ENCODE measurements at regions not wholly inside any gene's neighbourhood (a gene's known extent, or its start where the extent isn't known, plus 50 kb on each side); places are given as distances from the start of the nearest gene placed in this dataset.

DNA sequence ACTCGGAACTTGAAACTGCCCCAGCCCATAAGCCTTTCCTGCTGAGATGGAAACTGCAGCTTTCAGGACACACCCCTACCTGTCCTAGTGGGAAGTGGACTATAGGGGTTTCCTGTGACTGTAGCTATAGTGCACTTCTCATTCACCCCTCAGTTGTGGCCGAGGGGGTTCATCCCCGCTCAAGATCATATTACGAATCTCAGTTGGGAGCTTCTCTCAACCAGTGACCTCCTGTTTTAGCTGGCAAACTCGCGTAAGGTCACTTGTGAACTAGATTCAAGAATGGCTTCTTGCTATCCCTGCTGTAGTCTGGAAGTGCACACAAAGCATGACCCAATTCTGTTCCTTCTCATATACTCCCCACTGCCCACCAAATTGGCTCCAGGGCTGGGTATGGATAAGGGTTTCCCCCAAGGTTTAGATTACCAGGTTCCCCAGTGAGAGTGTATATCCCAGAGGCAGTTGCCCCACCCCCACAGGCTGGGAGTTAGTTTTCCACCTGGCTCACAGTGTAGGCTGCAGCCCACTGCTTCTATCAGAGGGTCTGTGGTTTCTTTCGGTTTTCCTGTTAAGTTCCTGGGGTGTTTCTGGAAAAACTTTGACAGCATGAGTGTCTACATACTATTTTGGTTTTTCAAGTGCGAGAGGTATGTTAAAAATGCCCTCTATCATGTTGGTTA lies 812.9 kb downstream of the JRKL start:
- no peak for DNase-seq

GRCh38 chr11:97218011-97218410 lies 828.2 kb downstream of the JRKL start:
- no peak for DNase-seq

DNA sequence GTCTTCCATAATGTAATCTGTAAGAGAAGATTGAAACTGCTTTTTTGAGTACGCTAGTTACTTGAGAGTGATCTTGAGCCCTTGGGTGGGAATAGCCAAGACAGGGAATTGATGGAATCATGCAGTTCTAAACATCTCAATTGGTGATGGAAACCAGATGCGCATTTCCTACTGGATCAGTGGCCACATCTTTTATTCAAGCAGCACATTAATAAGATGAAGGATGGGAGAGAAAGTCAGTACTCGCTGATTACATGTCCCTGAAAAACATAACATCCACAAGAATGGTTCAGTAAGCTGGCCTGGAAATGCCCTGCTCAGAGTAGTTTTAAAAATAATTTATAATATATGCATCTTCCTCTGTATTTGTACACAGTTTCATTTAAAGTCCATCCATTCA lies 833.8 kb downstream of the JRKL start:
- no peak for DNase-seq

DNA sequence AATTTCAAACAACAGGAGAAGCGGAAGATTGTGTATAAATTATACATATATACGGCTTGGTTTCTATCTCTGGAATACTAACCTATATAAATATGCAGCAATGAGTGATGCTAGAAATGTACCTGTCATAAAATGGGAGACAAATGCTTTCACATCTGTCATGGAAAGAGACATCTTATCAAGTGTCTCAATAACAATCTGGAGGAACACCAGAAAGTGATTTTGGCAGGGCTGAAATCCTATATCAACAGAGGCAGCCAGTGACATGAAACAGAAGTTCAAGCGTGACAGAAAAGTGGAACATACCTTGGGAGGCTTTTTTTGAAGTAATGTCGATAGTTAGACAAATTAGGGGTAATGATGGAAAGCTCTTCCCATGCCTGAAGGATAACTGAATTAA lies 834.6 kb downstream of the JRKL start:
- DNase-seq, result no peak

GRCh38 chr11:97225794-97226193 lies 836.0 kb downstream of the JRKL start:
- no peak for DNase-seq

DNA sequence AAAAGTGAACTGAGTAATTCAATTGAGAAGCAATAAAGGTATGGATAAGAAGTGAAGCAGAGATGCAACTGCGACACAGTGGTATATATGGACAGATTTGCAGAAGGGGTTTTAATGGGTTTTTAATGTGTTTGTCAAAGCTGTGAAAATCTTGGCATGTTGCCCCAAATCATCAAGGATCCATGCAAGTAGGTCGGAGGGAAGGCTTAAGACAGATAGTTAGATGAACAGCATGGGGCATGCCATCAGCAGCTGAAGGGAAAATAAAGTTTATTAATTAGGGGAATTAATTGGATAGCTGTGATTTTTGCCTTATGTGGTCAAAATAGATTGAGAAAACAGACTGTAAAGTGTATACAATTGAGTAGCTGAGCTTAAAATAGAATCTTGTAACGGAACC lies 840.1 kb downstream of the JRKL start:
- DNase-seq, result no peak

DNA sequence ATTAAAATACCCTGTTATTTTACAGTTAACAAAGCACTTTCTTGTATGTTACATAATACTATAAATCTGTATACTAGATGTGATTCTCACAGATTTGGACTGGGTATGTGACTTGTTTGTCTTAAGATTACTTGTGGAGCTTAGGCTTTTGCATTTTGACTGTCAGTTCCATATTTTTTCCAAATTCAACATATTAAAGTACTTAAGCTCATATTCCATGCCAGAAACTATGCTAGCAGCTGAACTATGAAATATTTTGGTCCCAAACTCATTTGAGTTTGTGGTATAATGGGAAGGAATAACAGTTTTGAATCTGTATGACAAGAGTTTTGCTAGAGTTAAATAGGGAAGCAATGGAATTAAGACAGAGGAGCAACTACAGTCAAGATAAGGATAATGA lies 841.4 kb downstream of the JRKL start:
- no peak for DNase-seq

GRCh38 chr11:97234016-97234415 lies 844.2 kb downstream of the JRKL start:
- no peak for DNase-seq

- no peak for DNase-seq
Observed at GRCh38 chr11:97237151-97237550, 847.3 kb downstream of the JRKL start.

DNA sequence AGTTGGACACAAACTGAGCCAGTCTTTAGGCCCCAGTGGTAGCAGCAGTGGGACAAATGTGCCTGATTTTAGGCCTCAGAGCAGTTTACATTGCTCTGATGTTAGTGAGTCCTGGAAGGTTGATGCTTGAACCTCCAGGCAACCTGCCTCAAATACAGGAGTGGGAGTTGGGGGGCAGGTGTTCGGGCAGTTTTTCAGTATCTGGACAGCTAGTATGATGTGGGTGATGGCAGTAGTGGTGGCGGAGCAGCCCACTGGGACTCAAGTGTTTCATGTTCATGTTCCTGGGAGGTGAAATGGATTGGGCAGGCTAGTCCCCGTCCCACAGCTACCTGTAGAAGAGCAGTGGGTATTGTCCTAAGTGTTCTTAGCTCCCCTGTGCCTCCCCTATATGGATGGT lies 857.8 kb downstream of the JRKL start:
- no peak for DNase-seq

DNA sequence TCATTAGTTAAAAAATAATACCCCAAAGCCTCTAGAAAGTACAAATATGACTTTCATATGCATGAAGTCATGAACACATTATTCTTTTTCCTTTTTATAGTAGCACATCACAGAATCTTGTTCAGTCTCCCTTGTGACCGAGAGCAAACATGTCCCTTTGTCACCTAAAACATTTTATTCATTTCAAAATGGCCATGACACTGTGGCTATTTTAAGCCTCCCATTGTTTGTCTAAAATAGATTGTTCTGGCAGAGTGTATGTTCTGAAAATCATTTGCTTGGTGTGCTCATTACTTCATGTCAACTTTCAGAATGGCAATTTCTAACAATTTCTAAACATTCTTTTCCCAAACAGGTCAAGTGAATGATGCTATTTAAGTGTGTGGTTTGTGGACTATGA lies 865.0 kb downstream of the JRKL start:
- no peak for DNase-seq

DNA sequence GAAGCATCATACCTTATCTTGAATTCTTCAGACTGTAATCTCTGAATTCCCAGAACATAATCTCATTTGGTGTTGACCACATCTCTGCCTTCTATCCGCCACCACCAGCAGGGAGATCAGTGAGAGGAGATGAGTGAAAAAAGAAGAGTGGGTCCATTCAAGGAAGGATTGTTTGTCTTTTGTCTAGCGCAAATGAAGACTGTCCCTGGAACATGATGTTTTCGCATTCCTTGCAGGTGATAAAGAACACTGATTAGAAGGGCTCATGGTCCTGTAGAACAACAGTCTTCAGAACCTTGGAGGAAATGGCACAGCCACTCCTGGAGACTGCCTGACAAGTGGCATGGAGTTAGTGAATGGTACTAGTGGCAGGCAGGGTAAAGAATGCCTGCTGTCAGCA lies 869.6 kb downstream of the JRKL start:
- no peak for DNase-seq

DNA sequence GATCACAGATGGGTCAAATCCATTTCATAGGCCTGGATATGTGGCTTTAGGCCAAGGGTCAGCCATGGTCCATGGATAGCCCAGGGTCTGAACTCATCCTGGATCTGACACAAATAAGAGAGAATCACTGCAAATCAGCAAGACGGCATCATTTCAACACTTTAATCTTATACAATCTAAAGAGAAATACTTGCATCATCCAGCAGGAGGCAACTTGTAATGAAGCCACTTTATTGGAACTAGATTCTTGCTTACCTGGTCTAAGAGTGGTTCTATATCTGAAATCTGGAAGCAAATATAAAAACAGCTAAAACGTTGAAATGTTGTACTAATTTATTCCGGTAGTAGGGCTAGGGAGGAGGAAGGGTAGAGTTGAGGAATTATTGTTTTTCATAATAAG lies 870.1 kb downstream of the JRKL start:
- no peak for DNase-seq

- no peak for DNase-seq
Observed at GRCh38 chr11:97263183-97263858, 873.5 kb downstream of the JRKL start.

- DNase-seq, result no peak
Observed at GRCh38 chr11:97269527-97269926, 879.7 kb downstream of the JRKL start.

DNA sequence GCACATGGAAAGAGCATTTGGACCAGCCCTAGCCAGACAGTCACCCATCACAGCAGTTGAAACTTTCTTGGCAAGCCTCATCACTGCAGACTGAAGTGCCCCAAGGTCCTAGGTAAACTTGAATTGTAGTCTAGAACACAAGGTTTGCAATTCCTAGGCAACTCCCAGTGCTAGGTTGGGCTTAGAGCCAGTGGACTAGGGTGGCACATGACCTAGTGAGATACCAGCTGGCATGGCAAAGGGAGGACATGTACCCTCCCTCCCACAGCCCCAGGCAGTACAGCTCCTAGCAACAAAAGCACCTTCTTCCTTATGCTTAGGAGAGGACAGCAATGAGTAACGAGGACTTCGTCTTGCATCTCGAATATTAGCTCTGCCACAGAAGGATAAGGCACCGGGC lies 889.5 kb downstream of the JRKL start:
- no peak for DNase-seq

- DNase-seq, result no peak
Observed at GRCh38 chr11:97280347-97280746, 890.5 kb downstream of the JRKL start.

DNA sequence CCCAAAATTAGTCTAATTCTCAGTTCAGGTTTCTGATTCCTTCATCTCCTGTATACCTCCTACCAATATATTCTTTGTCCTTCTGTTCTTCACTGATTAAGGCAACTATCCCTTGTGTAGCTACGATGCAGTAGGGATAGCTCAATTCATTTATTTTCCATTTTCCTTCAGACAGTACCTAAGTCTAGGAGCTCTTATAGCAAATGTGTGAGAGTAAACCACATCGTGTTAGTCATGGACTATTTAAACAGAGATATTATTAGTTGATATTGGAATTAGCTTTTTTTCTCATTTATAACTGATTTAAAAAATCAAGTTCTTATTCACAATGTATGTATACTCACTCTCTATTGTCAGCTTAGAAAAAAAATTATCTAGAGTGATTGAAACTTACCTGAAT lies 900.0 kb downstream of the JRKL start:
- DNase-seq, result no peak

- no peak for DNase-seq
Observed at GRCh38 chr11:97290464-97291041, 900.7 kb downstream of the JRKL start.

- DNase-seq, result no peak
Observed at GRCh38 chr11:97296301-97296700, 906.5 kb downstream of the JRKL start.

DNA sequence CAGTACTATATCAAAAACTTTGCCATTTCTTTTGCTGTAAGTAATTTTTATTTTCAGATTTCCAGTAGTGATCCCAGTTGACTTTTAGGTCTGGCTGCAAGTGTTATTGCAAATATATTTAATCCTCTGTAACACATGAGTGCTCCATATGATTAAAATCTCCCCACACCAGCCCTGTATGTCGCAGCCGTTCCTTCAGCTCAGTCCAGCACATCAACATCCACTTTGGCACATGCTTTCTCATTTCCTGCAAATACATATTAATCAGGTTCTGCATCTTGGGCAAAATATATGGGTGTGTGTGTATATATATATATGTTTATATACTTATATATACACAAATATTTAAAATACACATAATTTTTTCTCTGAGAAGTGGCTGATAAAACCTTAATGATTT lies 919.5 kb downstream of the JRKL start:
- DNase-seq, result no peak

GRCh38 chr11:97325693-97326092 lies 935.9 kb downstream of the JRKL start:
- DNase-seq, result no peak

- DNase-seq, result no peak
Observed at GRCh38 chr11:97332271-97332670, 942.5 kb downstream of the JRKL start.

DNA sequence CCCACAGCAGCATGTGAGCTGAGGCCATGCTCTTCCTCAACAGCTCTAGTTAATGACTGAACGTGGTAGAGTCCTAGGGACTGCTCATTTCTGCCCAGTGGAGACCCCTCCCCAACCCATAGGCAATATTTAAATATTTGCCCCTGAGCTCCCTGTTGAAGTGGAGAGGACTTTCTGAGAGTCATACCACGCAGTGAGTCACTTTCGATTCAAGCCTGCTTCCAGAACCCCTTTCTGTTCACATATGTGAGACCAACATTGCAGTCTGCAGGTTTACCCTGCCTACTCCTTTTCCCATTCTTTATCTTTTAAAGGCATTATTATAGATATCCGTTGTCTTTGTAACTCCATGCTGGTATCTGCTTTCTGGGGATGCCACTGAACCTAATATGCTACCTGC lies 946.3 kb downstream of the JRKL start:
- no peak for DNase-seq

- DNase-seq, result no peak
Observed at GRCh38 chr11:97345032-97345431, 955.2 kb downstream of the JRKL start.
